K562 (cell line): ENCODE measurements at regions not wholly inside any gene's neighbourhood (a gene's known extent, or its start where the extent isn't known, plus 50 kb on each side); places are given as distances from the start of the nearest gene placed in this dataset.

Experiments used
- ATAC-seq: fragments of 200-7000 bp; cut with Tn5 transposase; 3 replicates; pipeline ENCODE4 v1.9.1; 2020; ENCODE audit warnings: moderate library complexity
- BruUV-seq: library from RNA; stranded (reverse); fragments of 400-500 nt; replicated peaks from 2 replicates; lab custom pipeline; 2021; lab: Mats Ljungman, UMichigan
- CTCF ChIA-PET: fragments of 300-600 bp; formaldehyde crosslinking; extraction: SDS; loops from one replicate; lab custom pipeline; 2021; ENCODE audit warnings: low intra/inter-chr PET ratio; lab: Yijun Ruan, JAX
- POLR2A ChIA-PET: fragments of 300-600, 350-650 bp; sonication (Branson Sonifier 250); formaldehyde crosslinking; extraction: SDS; loops from one replicate; lab custom pipeline; 2021; ENCODE audit warnings: antibody characterized with exemption, inconsistent platforms; lab: Yijun Ruan, JAX
- DNase-seq, 4 experiments: peaks; one replicate each; pipeline versions ENCODE4 v3.0.0 to v3.0.0-alpha.2; 2011 to 2018; ENCODE audit warnings: low spot score in 3 of 4, mixed read lengths in 3 of 4; ENCODE audit errors: extremely low read depth in 1 of 4
- FAIRE-seq: peaks from 2 replicates; lab custom pipeline; 2011; peaks lifted over from hg19 to GRCh38; lab: Jason Lieb, UNC
- H2AFZ ChIP-seq: 2 replicates; pipeline ENCODE4 v1.6.0; 2011; ENCODE audit warnings: low read depth, low read length, control low read depth, inconsistent platforms
- H3K27ac ChIP-seq: fragments of 200-600 bp; 3 replicates; pipeline ENCODE4 v1.8.0; 2011; ENCODE audit warnings: low read depth, mild to moderate bottlenecking, control low read depth, inconsistent platforms, low read length, moderate library complexity, mixed read lengths; ENCODE audit errors: extremely low read depth
- H3K27me3 ChIP-seq, 2 experiments: fragments of 300-600 bp in 1 of 2; 2 replicates in 1 of 2; 3 replicates in 1 of 2; pipeline versions ENCODE4 v1.6.0 to v1.8.0; 2011; ENCODE audit warnings: inconsistent platforms in 2 of 2, low read length in 2 of 2, mild to moderate bottlenecking in 1 of 2, mixed read lengths in 1 of 2, moderate library complexity in 1 of 2; ENCODE audit not compliant: control insufficient read depth in 2 of 2, insufficient read depth in 2 of 2
- H3K36me3 ChIP-seq: fragments of 300-600 bp; 3 replicates; pipeline ENCODE4 v1.8.0; 2011; ENCODE audit warnings: mild to moderate bottlenecking, low read length, inconsistent platforms; ENCODE audit not compliant: control insufficient read depth, insufficient read depth
- H3K4me1 ChIP-seq, 2 experiments: fragments of 200-600 bp in 1 of 2; replicated peaks in 1 of 2; 2 replicates in 1 of 2; 3 replicates in 1 of 2; pipeline versions ENCODE4 v1.5.1 to v1.8.0; 2011; ENCODE audit warnings: inconsistent platforms in 2 of 2, low read length in 2 of 2, mild to moderate bottlenecking in 1 of 2, mixed read lengths in 1 of 2, moderate library complexity in 1 of 2; ENCODE audit not compliant: control insufficient read depth in 2 of 2, insufficient read depth in 2 of 2
- H3K4me2 ChIP-seq: 2 replicates; pipeline ENCODE4 v1.6.1; 2011; ENCODE audit warnings: low read length, control low read depth, inconsistent platforms, mixed read lengths; ENCODE audit not compliant: insufficient read depth
- H3K4me3 ChIP-seq: fragments of 200-600 bp; sonication (generic), shearing (Covaris generic); 2 replicates; pipeline ENCODE4 v1.5.1; 2016; ENCODE audit warnings: control low read depth, inconsistent platforms
- H3K79me2 ChIP-seq: fragments of 200-600 bp; 3 replicates; pipeline ENCODE4 v1.8.0; 2011; ENCODE audit warnings: low read length, inconsistent platforms; ENCODE audit not compliant: control insufficient read depth, insufficient read depth
- H3K9ac ChIP-seq, 2 experiments: 2 replicates each; pipeline versions ENCODE4 v1.6.0 to v1.6.1; 2011; ENCODE audit warnings: low read depth in 2 of 2, low read length in 2 of 2, control low read depth in 1 of 2, inconsistent platforms in 1 of 2, mild to moderate bottlenecking in 1 of 2, mixed read lengths in 1 of 2; ENCODE audit not compliant: insufficient read depth in 1 of 2
- H3K9me1 ChIP-seq: one replicate; pipeline ENCODE4 v1.6.0; 2011; ENCODE audit warnings: inconsistent platforms, mild to moderate bottlenecking, low read length, moderate library complexity; ENCODE audit not compliant: control insufficient read depth, insufficient read depth
- H3K9me3 ChIP-seq: replicated peaks from 2 replicates; pipeline ENCODE4 v1.5.1; 2011; ENCODE audit warnings: low read depth, low read length, inconsistent platforms; ENCODE audit not compliant: control insufficient read depth, insufficient read depth
- H4K20me1 ChIP-seq: replicated peaks from 2 replicates; pipeline ENCODE4 v1.6.1; 2011; ENCODE audit warnings: low read length, inconsistent platforms, mixed read lengths; ENCODE audit not compliant: control insufficient read depth, insufficient read depth
- KDM5B ChIP-seq: fragments of 200-600 bp; sonication (generic); IDR thresholded peaks from 2 replicates; pipeline ENCODE4 v1.6.1; 2012; ENCODE audit warnings: low read depth, mild to moderate bottlenecking, moderate library complexity, low read length, control low read depth, inconsistent platforms; ENCODE audit not compliant: insufficient replicate concordance
- KLF1 ChIP-seq: fragments of 450-650 bp; IDR thresholded peaks from 2 replicates; pipeline ENCODE4 v1.6.1; 2016; ENCODE audit warnings: missing genetic modification characterization, missing compliant biosample characterization
- KLF10 ChIP-seq: fragments of 250-450 bp; sonication (Bioruptor Pico); IDR thresholded peaks from 2 replicates; pipeline ENCODE4 v1.6.1; 2021; ENCODE audit warnings: matching md5 sums
- SIN3A ChIP-seq, 2 experiments: fragments of 150-350 bp in 1 of 2; IDR thresholded peaks; 2 replicates each; pipeline ENCODE4 v1.6.1; 2011 to 2016; ENCODE audit warnings: borderline replicate concordance in 2 of 2, low read depth in 2 of 2, low read length in 2 of 2, mild to moderate bottlenecking in 2 of 2, moderate library complexity in 2 of 2; ENCODE audit not compliant: control insufficient read depth in 1 of 2
- WGBS: fragments of 100-300 bp; shearing (Covaris generic); methylation state at CpG from one replicate; pipeline ENCODE4 v1.1.6; 2016; ENCODE audit warnings: low coverage, mixed read lengths; ENCODE audit not compliant: insufficient coverage; ENCODE audit errors: missing lambda C conversion rate; 5-methylcytosine and 5-hydroxymethylcytosine counted together
- in situ Hi-C: fragments of 300-500 bp; cut with MboI; formaldehyde crosslinking; loops from 4 replicates; pipeline ENCODE4 v1.15.0; 2018; ENCODE audit warnings: inconsistent platforms, mixed read lengths
- intact Hi-C: fragments of 100-400 bp; cut with micrococcal nuclease; formaldehyde crosslinking; loops from 2 replicates; pipeline ENCODE4 v1.14.2; 2022
- TF ChIP-seq, protein P1 (sequence below): IDR thresholded peaks from 2 replicates; pipeline ENCODE4 v1.6.1; 2011; ENCODE audit not compliant: insufficient read length; ENCODE audit errors: extremely low read depth
- TF ChIP-seq, protein P2 (sequence below), 2 experiments: fragments of 450-650 bp in 1 of 2; sonication (generic) in 1 of 2; formaldehyde crosslinking in 1 of 2; IDR thresholded peaks in 1 of 2; conservative IDR thresholded peaks in 1 of 2; 2 replicates each; pipeline versions ENCODE4 v1.6.1 to v1.8.1; 2016 to 2023; ENCODE audit warnings: mild to moderate bottlenecking in 2 of 2, moderate library complexity in 2 of 2, inconsistent platforms in 1 of 2, missing genetic modification reagents in 1 of 2
- TF ChIP-seq, protein P3 (sequence below): sonication (generic); IDR thresholded peaks from 2 replicates; pipeline ENCODE4 v1.6.1; 2016
- TF ChIP-seq, protein P4 (sequence below): sonication (generic); formaldehyde crosslinking; IDR thresholded peaks from 2 replicates; pipeline ENCODE4 v1.8.0; 2022; ENCODE audit warnings: mild to moderate bottlenecking, low read depth, missing genetic modification reagents

DNA sequence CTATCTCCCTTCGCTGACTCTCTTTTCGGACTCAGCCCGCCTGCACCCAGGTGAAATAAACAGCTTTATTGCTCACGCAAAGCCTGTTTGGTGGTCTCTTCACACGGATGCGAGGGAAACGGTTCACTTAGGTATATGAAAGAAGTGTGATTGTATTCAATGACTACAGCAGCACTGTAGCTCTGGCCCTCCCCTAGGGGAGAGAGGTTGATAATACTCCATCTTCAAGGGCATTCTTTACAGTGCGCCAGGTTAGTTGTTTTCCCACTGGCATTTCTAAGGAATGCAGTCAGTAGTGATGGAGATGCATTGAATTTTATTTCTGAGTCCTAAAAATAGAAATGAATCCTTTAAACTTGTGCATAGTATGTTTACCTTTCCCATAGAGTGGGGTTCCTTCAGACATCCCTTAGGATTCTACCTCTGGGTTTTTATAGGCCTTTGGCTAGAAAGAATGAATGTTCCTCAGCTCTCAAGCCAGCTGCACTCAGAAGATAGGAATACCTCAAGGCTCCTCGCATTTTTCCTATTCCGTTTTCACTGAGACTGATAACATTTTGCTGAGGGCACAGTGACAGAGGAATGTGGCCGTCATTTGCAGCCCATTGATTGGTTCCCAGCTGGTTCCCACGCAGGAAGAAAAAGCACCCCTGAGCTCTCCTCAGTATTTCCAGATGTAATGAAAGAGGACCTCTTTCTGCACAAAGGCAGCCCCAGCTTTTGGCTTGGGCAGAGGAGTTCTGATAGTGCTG, 131.8 kb upstream of the C2CD4B start:
- POLR2A ChIA-PET: no interaction called here
- in situ Hi-C loops: no loop called here
- BruUV-seq: no TSS peak
- Histone ChIP-seq H3K27ac (no peak overlapping the region), H3K27me3 (peaks cover 4 to 5% of the 10 kb centered on the region in 2 experiments), H3K4me2 (no peak overlapping the region), H3K79me2 (no peaks in the 10 kb centered on the region), H3K4me3 (no peak overlapping the region), H3K4me1 (no peaks in the 10 kb centered on the region), H4K20me1 (no peaks in the 10 kb centered on the region), H3K9me1 (no peaks in the 10 kb centered on the region), H3K36me3 (no peaks in the 10 kb centered on the region), H3K9ac (no peak overlapping the region), H3K9me3 (no peaks in the 10 kb centered on the region), H2AFZ (no peak overlapping the region)
- TF ChIP-seq, protein P1, sequence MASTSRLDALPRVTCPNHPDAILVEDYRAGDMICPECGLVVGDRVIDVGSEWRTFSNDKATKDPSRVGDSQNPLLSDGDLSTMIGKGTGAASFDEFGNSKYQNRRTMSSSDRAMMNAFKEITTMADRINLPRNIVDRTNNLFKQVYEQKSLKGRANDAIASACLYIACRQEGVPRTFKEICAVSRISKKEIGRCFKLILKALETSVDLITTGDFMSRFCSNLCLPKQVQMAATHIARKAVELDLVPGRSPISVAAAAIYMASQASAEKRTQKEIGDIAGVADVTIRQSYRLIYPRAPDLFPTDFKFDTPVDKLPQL: no peak
- TF ChIP-seq, protein P2, sequence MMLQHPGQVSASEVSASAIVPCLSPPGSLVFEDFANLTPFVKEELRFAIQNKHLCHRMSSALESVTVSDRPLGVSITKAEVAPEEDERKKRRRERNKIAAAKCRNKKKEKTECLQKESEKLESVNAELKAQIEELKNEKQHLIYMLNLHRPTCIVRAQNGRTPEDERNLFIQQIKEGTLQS (IDR thresholded peaks at IDR 0.05): no peak
- TF ChIP-seq, protein P2 (CRISPR knock-in tag; conservative IDR thresholded peaks at IDR 0.05): no peak
- TF ChIP-seq KLF10 (CRISPR knock-in tag): no peak
- no peak for TF ChIP-seq SIN3A (IDR thresholded peaks at IDR 0.05; ENCODE audit: borderline replicate concordance in 2 of 2, control insufficient read depth in 1 of 2, low read depth in 2 of 2, low read length in 2 of 2)
- TF ChIP-seq, protein P3, sequence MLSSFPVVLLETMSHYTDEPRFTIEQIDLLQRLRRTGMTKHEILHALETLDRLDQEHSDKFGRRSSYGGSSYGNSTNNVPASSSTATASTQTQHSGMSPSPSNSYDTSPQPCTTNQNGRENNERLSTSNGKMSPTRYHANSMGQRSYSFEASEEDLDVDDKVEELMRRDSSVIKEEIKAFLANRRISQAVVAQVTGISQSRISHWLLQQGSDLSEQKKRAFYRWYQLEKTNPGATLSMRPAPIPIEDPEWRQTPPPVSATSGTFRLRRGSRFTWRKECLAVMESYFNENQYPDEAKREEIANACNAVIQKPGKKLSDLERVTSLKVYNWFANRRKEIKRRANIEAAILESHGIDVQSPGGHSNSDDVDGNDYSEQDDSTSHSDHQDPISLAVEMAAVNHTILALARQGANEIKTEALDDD: no peak
- no peak for TF ChIP-seq KDM5B
- TF ChIP-seq KLF1 (tag): no peak
- TF ChIP-seq, protein P4, sequence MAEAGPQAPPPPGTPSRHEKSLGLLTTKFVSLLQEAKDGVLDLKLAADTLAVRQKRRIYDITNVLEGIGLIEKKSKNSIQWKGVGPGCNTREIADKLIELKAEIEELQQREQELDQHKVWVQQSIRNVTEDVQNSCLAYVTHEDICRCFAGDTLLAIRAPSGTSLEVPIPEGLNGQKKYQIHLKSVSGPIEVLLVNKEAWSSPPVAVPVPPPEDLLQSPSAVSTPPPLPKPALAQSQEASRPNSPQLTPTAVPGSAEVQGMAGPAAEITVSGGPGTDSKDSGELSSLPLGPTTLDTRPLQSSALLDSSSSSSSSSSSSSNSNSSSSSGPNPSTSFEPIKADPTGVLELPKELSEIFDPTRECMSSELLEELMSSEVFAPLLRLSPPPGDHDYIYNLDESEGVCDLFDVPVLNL: no peak
- no peak for FAIRE-seq
- no peak for ATAC-seq
- intact Hi-C loops: no loop called here
- 2% methylated on average over 9 of the region's 12 CpGs for WGBS
- CTCF ChIA-PET: no interaction called here
- no peak for DNase-seq
